ENCODE measurements at regions not wholly inside any gene's neighbourhood (a gene's known extent, or its start where the extent isn't known, plus 50 kb on each side); places are given as distances from the start of the nearest gene placed in this dataset.

GRCh38 chr16:73823205-73823849 lies 473.3 kb upstream of the PSMD7 start:
- TF ChIP-seq CTCF (IDR thresholded peaks at IDR 0.05): no peak

DNA sequence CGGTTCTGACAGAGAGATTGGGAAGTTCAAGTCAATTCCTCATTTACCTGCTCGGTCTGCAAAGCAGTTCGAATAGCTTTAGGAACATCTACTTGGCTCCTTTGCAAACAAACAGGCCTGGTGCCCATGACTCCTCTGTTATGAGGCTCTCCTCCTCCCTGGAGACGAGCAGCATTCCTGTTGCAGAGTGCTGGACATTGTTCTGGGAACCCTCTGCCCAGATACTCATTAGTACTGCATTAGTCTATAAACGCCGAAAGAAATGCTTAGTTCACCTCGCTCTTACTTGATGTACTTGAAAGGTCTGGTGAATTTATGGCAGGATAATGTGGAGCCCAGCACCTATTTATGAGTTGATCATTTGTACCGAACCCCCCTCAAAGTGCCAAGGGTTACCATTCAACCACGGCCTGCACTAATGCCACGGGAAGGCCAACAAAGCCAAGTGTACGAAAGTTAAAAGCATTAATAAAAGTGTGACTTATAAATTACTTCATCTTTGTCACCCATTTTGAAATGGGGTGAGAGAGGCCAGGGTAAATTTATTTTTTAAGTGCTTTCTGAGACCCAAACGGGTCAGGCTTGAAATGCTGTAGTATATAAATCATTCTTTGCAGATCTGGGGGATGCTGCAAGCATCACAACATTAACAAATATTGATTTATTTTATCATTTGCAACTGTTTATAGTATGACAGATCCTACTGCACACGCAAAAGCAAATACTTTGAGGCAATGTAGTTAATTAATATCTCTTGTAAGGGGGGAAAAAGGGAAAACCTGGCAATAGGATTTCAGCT lies 478.9 kb upstream of the PSMD7 start:
- TF ChIP-seq CTCF (IDR thresholded peaks at IDR 0.05): no peak

DNA sequence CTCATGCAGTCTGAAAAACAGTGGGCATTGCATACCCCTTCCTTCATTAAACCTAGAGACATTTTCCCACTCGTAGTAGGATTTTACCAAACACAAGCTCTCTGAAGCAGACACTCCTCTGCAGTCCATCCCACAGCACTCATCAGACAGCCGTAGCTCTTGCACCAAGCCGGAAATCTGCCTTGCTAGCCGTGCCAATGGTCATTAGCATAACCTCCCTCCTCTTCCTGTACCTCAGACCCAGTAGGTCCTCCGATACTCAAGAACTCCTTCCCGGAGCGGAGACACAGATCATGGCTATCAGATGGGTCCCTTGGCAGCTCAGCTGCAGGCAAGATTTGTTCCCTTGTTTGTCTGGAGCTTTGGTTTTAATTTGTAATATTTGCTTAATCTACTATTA lies 483.1 kb upstream of the PSMD7 start:
- no peak for TF ChIP-seq CTCF (IDR thresholded peaks at IDR 0.05)

DNA sequence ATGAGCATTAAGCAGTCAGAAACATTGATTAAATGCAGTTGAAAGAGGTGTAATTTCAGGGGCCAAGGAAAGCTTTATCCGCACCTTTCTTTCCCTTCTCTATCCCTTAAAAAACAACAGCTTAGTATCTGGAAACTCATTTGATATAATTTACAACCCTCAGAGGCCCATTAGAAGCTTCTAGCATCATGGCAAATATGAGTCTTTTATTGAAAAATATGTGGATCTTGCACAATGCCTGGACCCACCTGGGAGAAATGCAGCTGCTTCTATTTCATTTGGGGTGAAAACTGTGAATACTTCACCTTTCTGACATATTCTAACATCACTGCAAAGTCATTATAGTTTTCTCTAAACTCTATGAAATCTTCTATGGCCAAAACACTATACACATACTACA lies 492.2 kb upstream of the PSMD7 start:
- no peak for TF ChIP-seq CTCF (IDR thresholded peaks at IDR 0.05)

DNA sequence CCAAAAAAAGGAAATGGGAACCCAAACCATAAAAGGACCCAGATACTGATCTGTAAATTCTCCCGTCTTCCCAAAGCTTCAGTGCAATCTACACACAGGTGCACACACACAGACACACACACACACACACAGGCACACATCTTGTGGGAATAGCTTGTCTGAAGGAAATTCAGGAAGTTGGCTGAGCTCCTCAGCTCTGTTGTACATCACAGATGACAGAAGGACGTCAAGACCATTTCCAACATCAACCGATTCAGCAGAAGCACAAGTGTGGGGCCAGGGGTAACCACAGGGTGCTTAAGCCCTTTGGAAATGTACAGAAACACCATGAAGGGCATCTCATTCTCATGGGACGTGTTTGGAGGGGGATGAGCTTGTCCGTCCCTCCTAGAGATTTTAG lies 498.1 kb upstream of the PSMD7 start:
- no peak for TF ChIP-seq CTCF (IDR thresholded peaks at IDR 0.05)

DNA sequence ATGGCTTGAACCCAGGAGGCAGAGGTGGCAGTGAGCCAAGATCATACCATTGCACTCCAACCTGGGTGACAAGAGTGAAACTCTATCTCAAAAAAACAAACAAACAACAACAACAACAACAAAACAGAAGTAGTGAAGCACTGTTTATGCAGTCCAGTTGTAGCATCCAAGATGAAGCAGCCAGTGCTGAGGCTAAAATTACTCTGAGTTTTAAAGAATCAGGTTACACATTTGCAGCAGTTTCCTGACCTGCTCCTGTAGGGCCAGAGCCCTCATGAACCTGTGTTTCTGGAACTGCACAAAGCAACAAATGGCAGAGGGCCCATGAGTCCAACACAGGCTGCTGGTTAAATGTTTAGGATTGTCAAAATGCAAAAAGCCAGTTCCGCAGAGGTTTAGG lies 499.5 kb upstream of the PSMD7 start:
- no peak for TF ChIP-seq CTCF (IDR thresholded peaks at IDR 0.05)

- TF ChIP-seq CTCF (IDR thresholded peaks at IDR 0.05): no peak
Observed at GRCh38 chr16:73796241-73796640, 500.4 kb upstream of the PSMD7 start.

Data from LNCAP (cell line).